Left lung (tissue), 4 donors: ENCODE measurements at regions not wholly inside any gene's neighbourhood (a gene's known extent, or its start where the extent isn't known, plus 50 kb on each side); places are given as distances from the start of the nearest gene placed in this dataset.

ENCODE experiments used
- ATAC-seq: fragments of 200-7000 bp; cut with Tn5 transposase; one replicate; pipeline ENCODE4 v1.9.1; 2020; ENCODE audit warnings: moderate library complexity
- DNase-seq, 4 donors: peaks; one replicate each; pipeline ENCODE4 v3.0.0-alpha.2; 2013 to 2020
- H3K27ac ChIP-seq, 2 donors: fragments of 200-600 bp; sonication (generic) in 1 of 2; one replicate each; pipeline versions ENCODE4 v1.5.0 to v1.8.0; 2020 to 2021
- H3K27me3 ChIP-seq, 2 donors: fragments of 200-600 bp; sonication (generic) in 1 of 2; one replicate each; pipeline versions ENCODE4 v1.5.0 to v1.8.0; 2020 to 2021
- H3K36me3 ChIP-seq, 2 donors: fragments of 200-600 bp; sonication (generic) in 1 of 2; one replicate each; pipeline versions ENCODE4 v1.5.0 to v1.8.0; 2020 to 2021
- H3K4me1 ChIP-seq, 2 donors: fragments of 200-600 bp; one replicate each; pipeline ENCODE4 v1.8.0; 2021
- H3K4me3 ChIP-seq, 2 donors: fragments of 200-600 bp; sonication (generic) in 1 of 2; one replicate each; pipeline versions ENCODE4 v1.5.0 to v1.8.0; 2020 to 2021; ENCODE audit warnings: mild to moderate bottlenecking in 1 of 2
- H3K9me3 ChIP-seq, 2 donors: fragments of 200-600 bp; sonication (generic) in 1 of 2; one replicate each; pipeline versions ENCODE4 v1.5.0 to v1.8.0; 2020 to 2021
- intact Hi-C, 2 donors: fragments of 100-400 bp; cut with DNase I; formaldehyde crosslinking; loops; one replicate each; pipeline versions ENCODE4 v1.11.2 to v1.14.2; 2022
- TF ChIP-seq, protein P1 (sequence below), 2 donors: fragments of 200-600 bp; sonication (generic) in 1 of 2; IDR thresholded peaks; one replicate each; pipeline versions ENCODE4 v1.5.0 to v1.8.0; 2021; ENCODE audit warnings: antibody characterized with exemption in 2 of 2
- donor health status: DM: no; HTN: yes; CAD: no.
- donor health status: DM: no; HTN: no; CAD: no.

DNA sequence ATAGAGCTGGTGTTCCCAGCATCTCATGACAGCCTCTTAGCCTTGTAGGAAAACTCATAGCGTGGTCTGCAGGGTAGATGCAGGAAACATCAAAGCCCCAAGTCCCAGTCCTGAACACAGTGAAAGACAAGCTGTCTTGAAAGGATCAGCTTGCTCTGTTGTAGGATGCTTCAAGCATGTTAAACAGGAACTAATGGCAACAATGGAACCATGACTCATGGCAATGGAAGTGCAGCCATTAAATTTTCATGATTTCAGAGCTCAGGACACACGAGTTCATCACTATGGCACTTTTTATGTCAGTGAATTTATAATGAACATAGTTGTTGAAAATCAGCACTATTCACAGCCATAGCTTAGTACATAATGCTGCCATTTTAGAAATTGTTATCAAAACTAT is 367.7 kb downstream of the KIF16B start:
- Histone ChIP-seq H3K36me3 (no peaks in the 10 kb centered on the region), H3K27me3 (no peaks in the 10 kb centered on the region), H3K27ac (no peak overlapping the region), H3K4me1 (no peaks in the 10 kb centered on the region), H3K9me3 (no peaks in the 10 kb centered on the region), H3K4me3 (no peak overlapping the region)
- DNase-seq: no peak
- intact Hi-C loops: no loop called here
- no peak for ATAC-seq
- TF ChIP-seq, protein P1, sequence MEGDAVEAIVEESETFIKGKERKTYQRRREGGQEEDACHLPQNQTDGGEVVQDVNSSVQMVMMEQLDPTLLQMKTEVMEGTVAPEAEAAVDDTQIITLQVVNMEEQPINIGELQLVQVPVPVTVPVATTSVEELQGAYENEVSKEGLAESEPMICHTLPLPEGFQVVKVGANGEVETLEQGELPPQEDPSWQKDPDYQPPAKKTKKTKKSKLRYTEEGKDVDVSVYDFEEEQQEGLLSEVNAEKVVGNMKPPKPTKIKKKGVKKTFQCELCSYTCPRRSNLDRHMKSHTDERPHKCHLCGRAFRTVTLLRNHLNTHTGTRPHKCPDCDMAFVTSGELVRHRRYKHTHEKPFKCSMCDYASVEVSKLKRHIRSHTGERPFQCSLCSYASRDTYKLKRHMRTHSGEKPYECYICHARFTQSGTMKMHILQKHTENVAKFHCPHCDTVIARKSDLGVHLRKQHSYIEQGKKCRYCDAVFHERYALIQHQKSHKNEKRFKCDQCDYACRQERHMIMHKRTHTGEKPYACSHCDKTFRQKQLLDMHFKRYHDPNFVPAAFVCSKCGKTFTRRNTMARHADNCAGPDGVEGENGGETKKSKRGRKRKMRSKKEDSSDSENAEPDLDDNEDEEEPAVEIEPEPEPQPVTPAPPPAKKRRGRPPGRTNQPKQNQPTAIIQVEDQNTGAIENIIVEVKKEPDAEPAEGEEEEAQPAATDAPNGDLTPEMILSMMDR (IDR thresholded peaks at IDR 0.05): no peak

DNA sequence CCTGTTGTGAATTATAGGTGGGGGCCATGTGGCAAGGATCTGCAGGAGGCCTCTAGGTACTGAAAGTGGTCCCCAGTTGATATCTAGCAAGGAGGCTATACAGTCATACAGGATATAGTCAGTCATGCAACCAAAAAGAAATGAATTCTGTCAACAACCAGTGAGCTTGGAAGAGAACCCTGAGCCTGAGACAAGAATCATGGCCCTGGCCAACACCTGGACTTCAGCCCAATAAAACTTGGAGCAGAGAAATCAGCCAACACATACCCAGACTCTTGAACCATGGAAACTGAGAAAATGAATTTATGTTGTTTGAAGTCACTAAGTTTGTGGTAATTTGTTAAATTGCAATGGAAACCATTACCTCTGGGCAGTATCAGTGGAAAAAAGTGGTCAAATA is 370.2 kb downstream of the KIF16B start:
- ATAC-seq: no peak
- intact Hi-C loops: no loop called here
- no peaks in the 10 kb centered on the region for H3K36me3 ChIP-seq

DNA sequence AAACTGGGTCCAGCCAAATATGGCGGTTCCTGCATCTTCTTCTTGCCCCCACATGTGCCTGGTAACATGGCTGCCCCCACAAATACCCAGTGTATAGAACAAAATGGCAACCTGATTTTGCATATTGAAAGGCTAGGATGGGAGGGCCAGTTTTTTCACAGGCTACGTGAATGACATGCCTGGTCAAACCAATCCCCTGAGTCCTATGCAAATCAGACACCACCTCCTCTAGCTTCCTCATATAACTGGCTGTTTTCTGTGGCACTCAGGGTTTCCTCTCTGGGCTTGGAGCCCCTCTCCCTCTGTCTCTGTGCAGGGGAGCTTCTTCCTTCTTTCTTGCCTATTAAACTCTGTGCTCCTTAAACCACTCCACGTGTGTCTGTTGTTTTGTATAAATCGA is 372.1 kb downstream of the KIF16B start:
- Histone ChIP-seq H3K9me3 (peaks cover 0 to 6% of the 10 kb centered on the region in 2 donors), H3K27me3 (no peaks in the 10 kb centered on the region), H3K4me3 (no peak overlapping the region), H3K27ac (no peak overlapping the region), H3K36me3 (no peaks in the 10 kb centered on the region), H3K4me1 (no peaks in the 10 kb centered on the region)
- intact Hi-C loops: no loop called here
- TF ChIP-seq, protein P1 (IDR thresholded peaks at IDR 0.05): no peak
- ATAC-seq (no peak), DNase-seq (no peak)

More for the DNA sequence above, 370.2 kb downstream of the KIF16B start:
- peaks cover 0 to 6% of the 10 kb centered on the region in 2 donors for H3K9me3 ChIP-seq
- DNase-seq: no peak
- TF ChIP-seq, protein P1 (IDR thresholded peaks at IDR 0.05): no peak
- H3K4me3 ChIP-seq: no peak overlapping the region
- H3K27me3 ChIP-seq: no peaks in the 10 kb centered on the region
- H3K4me1 ChIP-seq: no peaks in the 10 kb centered on the region
- H3K27ac ChIP-seq: no peak overlapping the region

DNA sequence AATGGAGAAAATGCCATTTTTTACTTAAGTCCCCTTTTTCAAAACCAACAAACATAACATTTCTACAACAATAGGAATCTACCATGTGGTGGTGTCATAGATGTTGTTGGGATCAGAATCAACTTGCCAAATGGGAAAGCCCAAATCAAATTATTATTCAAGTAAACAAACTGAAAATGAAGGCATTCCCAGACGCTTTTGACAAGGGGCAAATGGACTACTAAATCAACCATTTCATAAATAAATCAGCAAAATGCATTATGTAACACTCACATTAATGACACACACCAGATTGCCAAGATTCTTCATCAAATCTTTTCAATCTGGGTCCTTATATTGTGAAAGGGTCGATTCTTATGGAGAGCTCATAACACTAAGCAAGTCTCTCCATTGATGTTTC is 375.6 kb downstream of the KIF16B start:
- ATAC-seq (no peak), DNase-seq (no peak)
- intact Hi-C loops: no loop called here
- no peaks in the 10 kb centered on the region for H3K4me1 ChIP-seq
- no peaks in the 10 kb centered on the region for H3K36me3 ChIP-seq
- TF ChIP-seq, protein P1 (IDR thresholded peaks at IDR 0.05): no peak
- no peak overlapping the region for H3K4me3 ChIP-seq
- peaks cover 0 to 6% of the 10 kb centered on the region in 2 donors for H3K9me3 ChIP-seq
- H3K27ac ChIP-seq: no peak overlapping the region
- no peaks in the 10 kb centered on the region for H3K27me3 ChIP-seq

DNA sequence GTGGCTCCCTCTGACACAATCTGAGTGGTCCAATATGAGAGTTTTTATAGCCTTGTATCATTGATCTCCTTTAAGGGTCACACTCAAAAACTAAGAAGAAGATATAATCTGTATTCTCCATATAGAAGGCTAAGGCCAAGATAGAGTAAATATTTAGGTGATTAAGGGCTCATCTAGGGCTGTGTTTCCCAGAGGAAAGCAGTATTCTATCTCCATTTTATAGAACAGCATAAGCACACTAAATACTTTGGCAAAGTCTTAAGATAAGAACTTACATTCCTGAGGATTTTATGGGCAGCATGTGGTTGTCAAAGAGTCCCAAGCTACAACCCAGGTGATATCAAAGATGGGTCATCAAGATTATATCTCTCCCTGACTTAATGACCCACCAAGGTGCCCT is 377.6 kb downstream of the KIF16B start:
- no peak overlapping the region for H3K4me3 ChIP-seq
- H3K9me3 ChIP-seq: peaks cover 0 to 6% of the 10 kb centered on the region in 2 donors
- no peaks in the 10 kb centered on the region for H3K4me1 ChIP-seq
- H3K27me3 ChIP-seq: no peaks in the 10 kb centered on the region
- DNase-seq (no peak), ATAC-seq (no peak)
- TF ChIP-seq, protein P1 (IDR thresholded peaks at IDR 0.05): no peak
- H3K27ac ChIP-seq: no peak overlapping the region
- H3K36me3 ChIP-seq: no peaks in the 10 kb centered on the region
- intact Hi-C loops: no loop called here
